Prostate gland (tissue), 2 donors: ENCODE measurements at regions not wholly inside any gene's neighbourhood (a gene's known extent, or its start where the extent isn't known, plus 50 kb on each side); places are given as distances from the start of the nearest gene placed in this dataset.

Experiments
- CTCF ChIP-seq, 4 experiments: fragments of 200-600 bp in 2 of 4; fragments of 450-650 bp in 2 of 4; sonication (generic) in 2 of 4; IDR thresholded peaks; 1 replicate in 3 of 4; 2 replicates in 1 of 4; pipeline ENCODE4 v1.5.1; 2016 to 2019; ENCODE audit warnings: antibody characterized with exemption in 4 of 4, mild to moderate bottlenecking in 2 of 4, moderate library complexity in 2 of 4
- POLR2A ChIP-seq: fragments of 450-650 bp; IDR thresholded peaks from one replicate; pipeline ENCODE4 v1.6.1; 2016; ENCODE audit warnings: antibody characterized with exemption, mild to moderate bottlenecking

- TF ChIP-seq CTCF (IDR thresholded peaks at IDR 0.05) (no peak), POLR2A (no peak)
Observed at GRCh38 chr9:81512641-81513040, 176.7 kb downstream of the TLE1 start.
